ENCODE measurements at regions not wholly inside any gene's neighbourhood (a gene's known extent, or its start where the extent isn't known, plus 50 kb on each side); places are given as distances from the start of the nearest gene placed in this dataset.

GRCh38 chr3:126292318-126293070 lies 64.7 kb downstream of the KLF15 start:
- peaks cover 2 to 20% (median 9%) of the 10 kb centered on the region in 3 donors for H3K4me1 ChIP-seq
- no peaks in the 10 kb centered on the region for H3K27me3 ChIP-seq
- 79 to 96% methylated on average over 4 to 8 of the region's 11 CpGs for WGBS, 2 donors (ENCODE audit: low coverage in 1 of 2)
- ATAC-seq, result no peak
- no peak overlapping the region for H3K4me3 ChIP-seq
- no peaks in the 10 kb centered on the region for H3K9me3 ChIP-seq
- no peaks in the 10 kb centered on the region for H3K36me3 ChIP-seq
- no peak for TF ChIP-seq POLR2A (IDR thresholded peaks at IDR 0.05)
- TF ChIP-seq EP300 (IDR thresholded peaks at IDR 0.05), result no peak
- TF ChIP-seq CTCF (IDR thresholded peaks at IDR 0.05), result no peak
- TF ChIP-seq POLR2AphosphoS5 (IDR thresholded peaks at IDR 0.05), result no peak
- H3K27ac ChIP-seq, result no peak overlapping the region

- Histone ChIP-seq H3K4me3 (no peak overlapping the region), H3K27me3 (no peaks in the 10 kb centered on the region), H3K27ac (no peak overlapping the region), H3K4me1 (peaks cover 8 to 29% (median 16%) of the 10 kb centered on the region in 3 donors), H3K9me3 (no peaks in the 10 kb centered on the region), H3K36me3 (no peaks in the 10 kb centered on the region)
- WGBS, 2 donors (ENCODE audit: low coverage in 1 of 2), result 72 to 73% methylated on average over 2 to 4 of the region's 8 CpGs
- no peak for ATAC-seq
- TF ChIP-seq EP300 (IDR thresholded peaks at IDR 0.05), result no peak
- TF ChIP-seq CTCF (IDR thresholded peaks at IDR 0.05), result no peak
- TF ChIP-seq POLR2AphosphoS5 (IDR thresholded peaks at IDR 0.05), result no peak
- no peak for TF ChIP-seq POLR2A (IDR thresholded peaks at IDR 0.05)
Measured at GRCh38 chr3:126291537-126291936, 65.7 kb downstream of the KLF15 start.

DNA sequence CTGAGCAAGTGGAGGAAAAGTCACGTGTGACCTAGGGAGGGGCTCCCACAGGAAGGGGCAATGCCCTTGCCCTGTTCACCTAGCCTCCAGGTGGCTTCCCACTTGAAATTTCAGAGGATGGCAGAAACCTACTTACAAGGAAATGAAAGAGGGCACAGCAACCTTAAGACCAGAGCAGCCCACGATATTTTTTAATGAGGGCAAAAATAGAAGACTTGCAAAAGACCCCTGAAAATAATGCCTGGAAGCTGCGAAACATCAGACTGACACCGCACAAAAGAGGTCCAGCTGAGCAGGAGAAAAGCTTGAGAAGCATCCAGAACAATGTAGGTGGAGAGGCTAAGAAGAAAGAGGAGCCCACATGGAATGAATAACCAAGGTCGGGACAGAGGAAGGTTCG lies 66.1 kb downstream of the KLF15 start:
- H3K27me3 ChIP-seq, result no peaks in the 10 kb centered on the region
- H3K36me3 ChIP-seq, result no peaks in the 10 kb centered on the region
- TF ChIP-seq CTCF (IDR thresholded peaks at IDR 0.05) (no peak), POLR2AphosphoS5 (IDR thresholded peaks at IDR 0.05) (no peak), POLR2A (IDR thresholded peaks at IDR 0.05) (no peak), EP300 (IDR thresholded peaks at IDR 0.05) (no peak)
- 53% methylated on average over 5 of the region's 6 CpGs; no CpG with 5 or more reads in 1 of the 2 donors for WGBS, 2 donors (ENCODE audit: low coverage in 1 of 2)
- ATAC-seq, result no peak
- no peaks in the 10 kb centered on the region for H3K9me3 ChIP-seq
- no peak overlapping the region for H3K4me3 ChIP-seq
- peaks cover 9 to 34% (median 16%) of the 10 kb centered on the region in 3 donors for H3K4me1 ChIP-seq
- peak overlapping the region in 1 of 4 donors; percentile 17 for H3K27ac ChIP-seq

- ATAC-seq, result no peak
- H3K27ac ChIP-seq, result peak overlapping the region in 2 of 4 donors; percentile 92 to 95
- no peak overlapping the region for H3K4me3 ChIP-seq
- H3K4me1 ChIP-seq, result peaks cover 9 to 36% (median 16%) of the 10 kb centered on the region in 3 donors
- H3K36me3 ChIP-seq, result no peaks in the 10 kb centered on the region
- no peaks in the 10 kb centered on the region for H3K27me3 ChIP-seq
- WGBS, 2 donors (ENCODE audit: low coverage in 1 of 2), result 14 to 31% methylated on average over 1 of the region's 1 CpG
- TF ChIP-seq POLR2AphosphoS5 (IDR thresholded peaks at IDR 0.05) (no peak), POLR2A (IDR thresholded peaks at IDR 0.05) (no peak), EP300 (IDR thresholded peaks at IDR 0.05) (no peak), CTCF (IDR thresholded peaks at IDR 0.05) (no peak)
- no peaks in the 10 kb centered on the region for H3K9me3 ChIP-seq
Measured at GRCh38 chr3:126290325-126290724, 66.9 kb downstream of the KLF15 start.

DNA sequence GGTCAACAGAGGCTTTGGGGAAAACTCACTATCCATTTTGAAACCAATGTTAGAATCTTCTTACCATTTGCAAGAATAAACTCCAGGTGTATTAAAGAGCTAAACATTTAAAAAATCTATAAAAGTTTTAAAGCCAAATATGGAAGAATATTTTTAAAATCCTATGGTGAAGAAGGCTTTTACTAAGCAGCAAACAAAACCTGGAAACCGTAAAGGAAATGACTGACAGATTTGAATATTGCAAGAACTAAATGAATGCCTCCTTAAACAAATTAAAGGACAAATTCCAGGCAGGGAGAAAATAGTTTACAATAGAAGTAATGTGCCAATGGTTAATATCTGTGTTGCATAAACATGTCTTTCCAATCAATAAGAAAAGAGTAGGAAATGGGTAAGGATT lies 68.1 kb downstream of the KLF15 start:
- Histone ChIP-seq H3K27me3 (no peaks in the 10 kb centered on the region), H3K4me3 (no peak overlapping the region), H3K4me1 (peaks cover 9 to 36% (median 16%) of the 10 kb centered on the region in 3 donors), H3K9me3 (no peaks in the 10 kb centered on the region), H3K27ac (peak overlapping the region in 3 of 4 donors; percentile 9 to 95 (median 92)), H3K36me3 (no peaks in the 10 kb centered on the region)
- TF ChIP-seq POLR2A (IDR thresholded peaks at IDR 0.05), result no peak
- TF ChIP-seq CTCF (IDR thresholded peaks at IDR 0.05), result no peak
- TF ChIP-seq POLR2AphosphoS5 (IDR thresholded peaks at IDR 0.05), result no peak
- no peak for TF ChIP-seq EP300 (IDR thresholded peaks at IDR 0.05)
- no peak for ATAC-seq
- WGBS, 2 donors (ENCODE audit: low coverage in 1 of 2), result 20 to 61% methylated on average over 1 of the region's 1 CpG

Measured in gastroesophageal sphincter (tissue), 4 donors.